HCT116 (cell line): ENCODE measurements at regions not wholly inside any gene's neighbourhood (a gene's known extent, or its start where the extent isn't known, plus 50 kb on each side); places are given as distances from the start of the nearest gene placed in this dataset.

Experiments used
- ATAC-seq: fragments of 200-7000 bp; cut with Tn5 transposase; 2 replicates; pipeline ENCODE4 v1.9.1; 2020; ENCODE audit warnings: mild to moderate bottlenecking, moderate library complexity
- BruUV-seq: library from RNA; stranded (reverse); fragments of 400-500 nt; replicated peaks from 2 replicates; lab custom pipeline; 2021; lab: Mats Ljungman, UMichigan
- CTCF ChIA-PET: fragments of 300-600 bp; sonication (Branson Sonifier 250); formaldehyde crosslinking; loops from one replicate; lab custom pipeline; 2021; ENCODE audit warnings: antibody characterized with exemption; lab: Charles Lee
- POLR2A ChIA-PET: fragments of 300-600, 350-600 bp; sonication (Branson Sonifier 250); formaldehyde crosslinking; loops from one replicate; lab custom pipeline; 2021; ENCODE audit warnings: antibody characterized with exemption; lab: Charles Lee
- RAD21 ChIA-PET, 2 experiments: fragments of 300-600 bp; sonication (Branson Sonifier 250); formaldehyde crosslinking; loops; one replicate each; lab custom pipeline; 2023; ENCODE audit warnings: low total read pairs in 2 of 2; ENCODE audit not compliant: uncharacterized antibody in 2 of 2, unreplicated experiment in 2 of 2, low non-redundant PET in 1 of 2; lab: Charles Lee
- DNase-seq: peaks from one replicate; pipeline ENCODE4 v3.0.0-alpha.2; 2010; ENCODE audit warnings: low read depth, low spot score
- H2AFZ ChIP-seq: fragments of 200-600 bp; shearing (Covaris generic), sonication (generic); 2 replicates; pipeline ENCODE4 v1.6.1; 2017; ENCODE audit warnings: low read depth, mixed run types, mixed read lengths, antibody characterized with exemption, low read length; ENCODE audit not compliant: poor library complexity, severe bottlenecking
- H3K27ac ChIP-seq: 2 replicates; pipeline ENCODE4 v1.5.1; 2012; ENCODE audit warnings: low read depth, low read length
- H3K27me3 ChIP-seq: fragments of 200-600 bp; sonication (generic); 2 replicates; pipeline ENCODE4 v1.6.1; 2016; ENCODE audit warnings: mixed run types, low read length, mixed read lengths; ENCODE audit not compliant: insufficient read depth
- H3K36me3 ChIP-seq, 2 experiments: fragments of 200-500 bp in 1 of 2; fragments of 200-600 bp in 1 of 2; sonication (Bioruptor generic) in 1 of 2; sonication (generic) in 1 of 2; 2 replicates each; pipeline versions ENCODE4 v1.5.1 to v1.6.1; 2014 to 2016; ENCODE audit warnings: low read length in 2 of 2, inconsistent platforms in 1 of 2, mixed read lengths in 1 of 2, mixed run types in 1 of 2; ENCODE audit not compliant: insufficient read depth in 2 of 2, control insufficient read depth in 1 of 2
- H3K4me1 ChIP-seq, 2 experiments: fragments of 200-600 bp in 1 of 2; sonication (generic) in 1 of 2; 2 replicates each; pipeline versions ENCODE4 v1.5.1 to v1.6.1; 2012 to 2017; ENCODE audit warnings: low read length in 2 of 2, inconsistent platforms in 1 of 2, mild to moderate bottlenecking in 1 of 2, mixed read lengths in 1 of 2, mixed run types in 1 of 2, moderate library complexity in 1 of 2; ENCODE audit not compliant: insufficient read depth in 2 of 2, control insufficient read depth in 1 of 2
- H3K4me2 ChIP-seq: fragments of 200-600 bp; sonication (generic); 2 replicates; pipeline ENCODE4 v1.6.1; 2017; ENCODE audit warnings: mixed run types, low read length, mixed read lengths
- H3K4me3 ChIP-seq, 2 experiments: fragments of 200-600 bp in 1 of 2; sonication (generic) in 1 of 2; replicated peaks in 1 of 2; 2 replicates each; pipeline ENCODE4 v1.5.1; 2011 to 2016; ENCODE audit warnings: low read length in 2 of 2, control low read depth in 1 of 2, low read depth in 1 of 2, mild to moderate bottlenecking in 1 of 2, mixed read lengths in 1 of 2, mixed run types in 1 of 2
- H3K79me2 ChIP-seq: fragments of 200-600 bp; sonication (generic); 2 replicates; pipeline ENCODE4 v1.6.1; 2017; ENCODE audit warnings: mild to moderate bottlenecking, mixed run types, low read length, moderate library complexity, mixed read lengths; ENCODE audit not compliant: insufficient read depth
- H3K9ac ChIP-seq: fragments of 200-600 bp; sonication (generic); 2 replicates; pipeline ENCODE4 v1.6.1; 2016; ENCODE audit warnings: low read length, mixed read lengths
- H3K9me2 ChIP-seq: fragments of 200-600 bp; sonication (generic), shearing (Covaris generic); 2 replicates; pipeline ENCODE4 v1.6.1; 2017; ENCODE audit warnings: mixed run types, mild to moderate bottlenecking, moderate library complexity; ENCODE audit not compliant: insufficient read depth
- H3K9me3 ChIP-seq, 2 experiments: fragments of 200-500 bp in 1 of 2; fragments of 200-600 bp in 1 of 2; sonication (Bioruptor generic) in 1 of 2; sonication (generic) in 1 of 2; 2 replicates each; pipeline ENCODE4 v1.6.1; 2014 to 2017; ENCODE audit warnings: low read length in 2 of 2, mixed read lengths in 2 of 2, inconsistent platforms in 1 of 2, low read depth in 1 of 2, mild to moderate bottlenecking in 1 of 2, mixed run types in 1 of 2, moderate library complexity in 1 of 2; ENCODE audit not compliant: control insufficient read depth in 1 of 2, insufficient read depth in 1 of 2
- H4K20me1 ChIP-seq: fragments of 200-600 bp; sonication (generic), shearing (Covaris generic); 2 replicates; pipeline ENCODE4 v1.6.1; 2017; ENCODE audit warnings: mixed run types, mild to moderate bottlenecking, moderate library complexity; ENCODE audit not compliant: insufficient read depth
- CBX3 ChIP-seq: IDR thresholded peaks from 2 replicates; pipeline ENCODE4 v1.6.1; 2012; ENCODE audit warnings: low read depth
- EGR1 ChIP-seq: IDR thresholded peaks from 2 replicates; pipeline ENCODE4 v1.6.1; 2012; ENCODE audit warnings: low read depth
- ELF1 ChIP-seq: IDR thresholded peaks from 2 replicates; pipeline ENCODE4 v1.6.1; 2012; ENCODE audit warnings: low read depth, borderline replicate concordance
- EZH2 ChIP-seq: fragments of 200-600 bp; sonication (generic); IDR thresholded peaks from 2 replicates; pipeline ENCODE4 v1.6.1; 2017; ENCODE audit warnings: antibody characterized with exemption, mixed run types
- EZH2phosphoT487 ChIP-seq: fragments of 200-600 bp; IDR thresholded peaks from 2 replicates; pipeline ENCODE4 v1.6.1; 2018; ENCODE audit warnings: antibody characterized with exemption, borderline replicate concordance
- FOSL1 ChIP-seq: IDR thresholded peaks from 2 replicates; pipeline ENCODE4 v1.6.1; 2012; ENCODE audit warnings: low read depth
- JUND ChIP-seq: IDR thresholded peaks from 2 replicates; pipeline ENCODE4 v1.6.1; 2012
- POLR2A ChIP-seq: IDR thresholded peaks from 2 replicates; pipeline ENCODE4 v1.7.0; 2011; ENCODE audit warnings: borderline replicate concordance; ENCODE audit not compliant: insufficient read depth, insufficient read length; ENCODE audit errors: extremely low read depth
- RAD21 ChIP-seq: IDR thresholded peaks from 2 replicates; pipeline ENCODE4 v1.6.1; 2012; ENCODE audit warnings: low read depth, mild to moderate bottlenecking
- REST ChIP-seq: IDR thresholded peaks from 2 replicates; pipeline ENCODE4 v1.6.1; 2012; ENCODE audit warnings: low read depth
- SP1 ChIP-seq: IDR thresholded peaks from 2 replicates; pipeline ENCODE4 v1.6.1; 2012; ENCODE audit warnings: low read depth
- SRF ChIP-seq: IDR thresholded peaks from 2 replicates; pipeline ENCODE4 v1.6.1; 2012; ENCODE audit warnings: low read depth
- TCF7L2 ChIP-seq: IDR thresholded peaks from 2 replicates; pipeline ENCODE4 v1.7.0; 2011; ENCODE audit warnings: borderline replicate concordance, inconsistent platforms; ENCODE audit not compliant: insufficient read depth, insufficient read length; ENCODE audit errors: extremely low read depth
- YY1 ChIP-seq: IDR thresholded peaks from 2 replicates; pipeline ENCODE4 v1.6.1; 2011; ENCODE audit warnings: low read length, low read depth, moderate library complexity, mild to moderate bottlenecking; ENCODE audit not compliant: insufficient replicate concordance; ENCODE audit errors: extremely low read depth
- ZFX ChIP-seq: fragments of 450-650 bp; IDR thresholded peaks from 2 replicates; pipeline ENCODE4 v1.6.1; 2017
- ZNF274 ChIP-seq: fragments of 200-500 bp; sonication (Bioruptor generic); IDR thresholded peaks from 2 replicates; pipeline ENCODE4 v1.6.1; 2014; ENCODE audit warnings: mild to moderate bottlenecking, low read depth, low read length, inconsistent platforms
- intact Hi-C: fragments of 100-400 bp; cut with micrococcal nuclease; formaldehyde crosslinking; loops from 2 replicates; pipeline ENCODE4 v1.10.0; 2022
- TF ChIP-seq, protein P1 (sequence below): IDR thresholded peaks from 2 replicates; pipeline ENCODE4 v1.6.1; 2011; ENCODE audit warnings: mild to moderate bottlenecking, low read length, moderate library complexity; ENCODE audit not compliant: insufficient replicate concordance; ENCODE audit errors: extremely low read depth
- TF ChIP-seq, protein P2 (sequence below): IDR thresholded peaks from 2 replicates; pipeline ENCODE4 v1.6.1; 2012
- TF ChIP-seq, protein P3 (sequence below), 3 experiments: fragments of 200-600 bp in 1 of 3; sonication (generic) in 1 of 3; IDR thresholded peaks in 2 of 3; conservative IDR thresholded peaks in 1 of 3; 2 replicates each; pipeline ENCODE4 v1.5.1; 2012 to 2017; ENCODE audit warnings: low read depth in 2 of 3, low read length in 2 of 3, antibody characterized with exemption in 1 of 3, borderline replicate concordance in 1 of 3, control low read depth in 1 of 3, mild to moderate bottlenecking in 1 of 3, mixed read lengths in 1 of 3, mixed run types in 1 of 3, moderate library complexity in 1 of 3; ENCODE audit not compliant: insufficient read depth in 1 of 3

DNA sequence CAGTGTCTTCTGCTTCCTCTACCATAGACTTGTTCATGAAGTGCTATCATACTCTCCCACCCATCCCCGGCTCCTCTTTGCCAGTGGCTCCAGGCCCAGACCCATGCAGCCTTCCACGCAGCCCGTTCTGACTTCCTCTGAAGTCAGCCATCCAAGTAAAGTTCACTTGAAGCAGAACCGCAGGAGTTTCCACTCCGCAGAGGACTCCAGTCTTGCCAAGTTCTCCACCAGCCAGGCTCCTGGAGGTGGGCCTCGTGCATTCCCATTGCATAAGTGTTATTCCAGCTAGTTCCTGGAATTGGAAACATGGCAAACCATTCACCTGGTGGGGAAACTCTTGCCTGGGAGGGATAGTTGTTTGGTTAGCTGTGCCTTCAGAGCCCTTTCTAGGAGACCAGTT is 185.1 kb downstream of the PLPP3 start:
- H3K9me2 ChIP-seq: no peaks in the 10 kb centered on the region
- ChIA-PET POLR2A (no interaction called here), RAD21 (interaction anchor here in 1 of 2 experiments (0.9 kb wide), 1 partner anchor 183 kb away, joined by 3 read pairs; no protein-coding TSS in a partner anchor), CTCF (no interaction called here)
- no peaks in the 10 kb centered on the region for H3K9me3 ChIP-seq
- H3K4me1 ChIP-seq: peaks cover 0 to 7% of the 10 kb centered on the region in 2 experiments; a peak in 2 of 4 replicates
- no peaks in the 10 kb centered on the region for H4K20me1 ChIP-seq
- no TSS peak for BruUV-seq
- no peaks in the 10 kb centered on the region for H3K36me3 ChIP-seq
- intact Hi-C loops: no loop called here
- H2AFZ ChIP-seq: no peak overlapping the region
- no peak overlapping the region for H3K4me3 ChIP-seq
- DNase-seq: no peak
- H3K27me3 ChIP-seq: 0 out of 2 replicates have a peak, but pooled peaks cover 2% of the 10 kb centered on the region
- no peak overlapping the region for H3K27ac ChIP-seq
- H3K4me2 ChIP-seq: no peak overlapping the region
- no peak for TF ChIP-seq ELF1
- TF ChIP-seq, protein P1, sequence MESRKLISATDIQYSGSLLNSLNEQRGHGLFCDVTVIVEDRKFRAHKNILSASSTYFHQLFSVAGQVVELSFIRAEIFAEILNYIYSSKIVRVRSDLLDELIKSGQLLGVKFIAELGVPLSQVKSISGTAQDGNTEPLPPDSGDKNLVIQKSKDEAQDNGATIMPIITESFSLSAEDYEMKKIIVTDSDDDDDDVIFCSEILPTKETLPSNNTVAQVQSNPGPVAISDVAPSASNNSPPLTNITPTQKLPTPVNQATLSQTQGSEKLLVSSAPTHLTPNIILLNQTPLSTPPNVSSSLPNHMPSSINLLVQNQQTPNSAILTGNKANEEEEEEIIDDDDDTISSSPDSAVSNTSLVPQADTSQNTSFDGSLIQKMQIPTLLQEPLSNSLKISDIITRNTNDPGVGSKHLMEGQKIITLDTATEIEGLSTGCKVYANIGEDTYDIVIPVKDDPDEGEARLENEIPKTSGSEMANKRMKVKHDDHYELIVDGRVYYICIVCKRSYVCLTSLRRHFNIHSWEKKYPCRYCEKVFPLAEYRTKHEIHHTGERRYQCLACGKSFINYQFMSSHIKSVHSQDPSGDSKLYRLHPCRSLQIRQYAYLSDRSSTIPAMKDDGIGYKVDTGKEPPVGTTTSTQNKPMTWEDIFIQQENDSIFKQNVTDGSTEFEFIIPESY: no peak
- no peak for TF ChIP-seq TCF7L2
- TF ChIP-seq, protein P2, sequence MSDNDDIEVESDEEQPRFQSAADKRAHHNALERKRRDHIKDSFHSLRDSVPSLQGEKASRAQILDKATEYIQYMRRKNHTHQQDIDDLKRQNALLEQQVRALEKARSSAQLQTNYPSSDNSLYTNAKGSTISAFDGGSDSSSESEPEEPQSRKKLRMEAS: no peak
- no peak for TF ChIP-seq EZH2phosphoT487
- TF ChIP-seq FOSL1: no peak
- no peak for TF ChIP-seq JUND
- no peak for TF ChIP-seq REST
- TF ChIP-seq EGR1: no peak
- no peak for TF ChIP-seq EZH2
- TF ChIP-seq ZNF274: no peak
- no peak for TF ChIP-seq SP1
- TF ChIP-seq CBX3: no peak
- TF ChIP-seq RAD21: no peak
- no peak for TF ChIP-seq SRF
- TF ChIP-seq, protein P3, sequence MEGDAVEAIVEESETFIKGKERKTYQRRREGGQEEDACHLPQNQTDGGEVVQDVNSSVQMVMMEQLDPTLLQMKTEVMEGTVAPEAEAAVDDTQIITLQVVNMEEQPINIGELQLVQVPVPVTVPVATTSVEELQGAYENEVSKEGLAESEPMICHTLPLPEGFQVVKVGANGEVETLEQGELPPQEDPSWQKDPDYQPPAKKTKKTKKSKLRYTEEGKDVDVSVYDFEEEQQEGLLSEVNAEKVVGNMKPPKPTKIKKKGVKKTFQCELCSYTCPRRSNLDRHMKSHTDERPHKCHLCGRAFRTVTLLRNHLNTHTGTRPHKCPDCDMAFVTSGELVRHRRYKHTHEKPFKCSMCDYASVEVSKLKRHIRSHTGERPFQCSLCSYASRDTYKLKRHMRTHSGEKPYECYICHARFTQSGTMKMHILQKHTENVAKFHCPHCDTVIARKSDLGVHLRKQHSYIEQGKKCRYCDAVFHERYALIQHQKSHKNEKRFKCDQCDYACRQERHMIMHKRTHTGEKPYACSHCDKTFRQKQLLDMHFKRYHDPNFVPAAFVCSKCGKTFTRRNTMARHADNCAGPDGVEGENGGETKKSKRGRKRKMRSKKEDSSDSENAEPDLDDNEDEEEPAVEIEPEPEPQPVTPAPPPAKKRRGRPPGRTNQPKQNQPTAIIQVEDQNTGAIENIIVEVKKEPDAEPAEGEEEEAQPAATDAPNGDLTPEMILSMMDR (IDR thresholded peaks at IDR 0.05 in 2 of 3, conservative IDR thresholded peaks at IDR 0.05 in 1 of 3; ENCODE audit: borderline replicate concordance in 1 of 3, insufficient read depth in 1 of 3, low read depth in 2 of 3, low read length in 2 of 3): no peak
- no peak for TF ChIP-seq POLR2A
- no peak for TF ChIP-seq ZFX
- no peak for TF ChIP-seq YY1
- no peaks in the 10 kb centered on the region for H3K79me2 ChIP-seq
- ATAC-seq: no peak
- no peak overlapping the region for H3K9ac ChIP-seq
